MCF 10A (cell line): ENCODE measurements at regions not wholly inside any gene's neighbourhood (a gene's known extent, or its start where the extent isn't known, plus 50 kb on each side); places are given as distances from the start of the nearest gene placed in this dataset.
"Not testable (repeated sequence)": the region's sequence is repeated elsewhere in the genome, so short reads cannot be mapped to it uniquely, and the experiment has no call there.

Source experiments
- BruUV-seq: library from RNA; stranded (reverse); fragments of 400-500 nt; replicated peaks from 2 replicates; lab custom pipeline; 2021; lab: Mats Ljungman, UMichigan
- CTCF ChIA-PET: fragments of 300-600 bp; sonication (Branson Sonifier 250); formaldehyde crosslinking; extraction: SDS; loops from one replicate; lab custom pipeline; 2021; ENCODE audit warnings: antibody characterized with exemption, inconsistent platforms; lab: Yijun Ruan, JAX
- POLR2A ChIA-PET: fragments of 300-600, 350-650 bp; sonication (Branson Sonifier 250); formaldehyde crosslinking; extraction: SDS; loops from one replicate; lab custom pipeline; 2020; ENCODE audit warnings: antibody characterized with exemption, inconsistent platforms; lab: Yijun Ruan, JAX
- DNase-seq: peaks from one replicate; pipeline ENCODE4 v3.0.0-alpha.2; 2018; ENCODE audit not compliant: unreplicated experiment
- H3K27ac Mint-ChIP-seq: one replicate; pipeline ENCODE4 v1.8.0; 2022; ENCODE audit warnings: mild to moderate bottlenecking, low read depth, mixed read lengths; ENCODE audit not compliant: unreplicated experiment
- H3K27me3 Mint-ChIP-seq: one replicate; pipeline ENCODE4 v1.8.0; 2022; ENCODE audit warnings: mixed read lengths; ENCODE audit not compliant: insufficient read depth, unreplicated experiment
- H3K36me3 Mint-ChIP-seq: one replicate; pipeline ENCODE4 v1.8.0; 2022; ENCODE audit warnings: mild to moderate bottlenecking, moderate library complexity, mixed read lengths; ENCODE audit not compliant: insufficient read depth, unreplicated experiment
- H3K4me1 Mint-ChIP-seq: one replicate; pipeline ENCODE4 v1.8.0; 2022; ENCODE audit warnings: mixed read lengths; ENCODE audit not compliant: insufficient read depth, unreplicated experiment
- H3K4me3 Mint-ChIP-seq: one replicate; pipeline ENCODE4 v1.8.0; 2022; ENCODE audit warnings: mild to moderate bottlenecking, moderate library complexity, mixed read lengths; ENCODE audit not compliant: unreplicated experiment
- H3K9me3 Mint-ChIP-seq: one replicate; pipeline ENCODE4 v1.8.0; 2022; ENCODE audit warnings: mixed read lengths; ENCODE audit not compliant: unreplicated experiment
- CTCF ChIP-seq: fragments of 200-600 bp; IDR thresholded peaks from one replicate; pipeline ENCODE4 v1.8.0; 2022; ENCODE audit warnings: antibody characterized with exemption, mild to moderate bottlenecking; ENCODE audit not compliant: unreplicated experiment
- intact Hi-C: fragments of 100-400 bp; cut with micrococcal nuclease; formaldehyde crosslinking; loops from 2 replicates; pipeline ENCODE4 v1.14.1; 2022

GRCh38 chr3:82586414-82586813 is 825.0 kb upstream of the GBE1 start:
- no peak overlapping the region for H3K27ac Mint-ChIP-seq
- POLR2A ChIA-PET = no interaction called here
- H3K36me3 Mint-ChIP-seq = no peaks in the 10 kb centered on the region
- no peaks in the 10 kb centered on the region for H3K4me1 Mint-ChIP-seq
- BruUV-seq = no TSS peak
- TF ChIP-seq CTCF = no peak
- no peaks in the 10 kb centered on the region for H3K9me3 Mint-ChIP-seq
- no peaks in the 10 kb centered on the region for H3K27me3 Mint-ChIP-seq
- CTCF ChIA-PET = no interaction called here
- no peak for DNase-seq
- intact Hi-C loops = no loop called here
- H3K4me3 Mint-ChIP-seq = no peak overlapping the region

- CTCF ChIA-PET, H3K27me3 Mint-ChIP-seq, H3K36me3 Mint-ChIP-seq, H3K4me1 Mint-ChIP-seq, BruUV-seq, H3K27ac Mint-ChIP-seq, H3K9me3 Mint-ChIP-seq, H3K4me3 Mint-ChIP-seq, POLR2A ChIA-PET, DNase-seq, intact Hi-C loops: not testable (repeated sequence)
These were observed 824.6 kb upstream of the GBE1 start for GRCh38 chr3:82586002-82586401.

- H3K27ac Mint-ChIP-seq, DNase-seq, intact Hi-C loops, H3K9me3 Mint-ChIP-seq, H3K36me3 Mint-ChIP-seq, BruUV-seq, H3K4me1 Mint-ChIP-seq, H3K27me3 Mint-ChIP-seq, CTCF ChIA-PET, POLR2A ChIA-PET, H3K4me3 Mint-ChIP-seq: not testable (repeated sequence)
These were observed 824.1 kb upstream of the GBE1 start for GRCh38 chr3:82585591-82585990.

GRCh38 chr3:82584861-82585260 is 823.4 kb upstream of the GBE1 start:
- H3K9me3 Mint-ChIP-seq, POLR2A ChIA-PET, H3K27me3 Mint-ChIP-seq, DNase-seq, BruUV-seq, H3K27ac Mint-ChIP-seq, H3K4me1 Mint-ChIP-seq, H3K4me3 Mint-ChIP-seq, CTCF ChIA-PET, H3K36me3 Mint-ChIP-seq, intact Hi-C loops: not testable (repeated sequence)

- H3K36me3 Mint-ChIP-seq, H3K4me3 Mint-ChIP-seq, H3K27ac Mint-ChIP-seq, POLR2A ChIA-PET, BruUV-seq, CTCF ChIA-PET, H3K27me3 Mint-ChIP-seq, DNase-seq, intact Hi-C loops, H3K9me3 Mint-ChIP-seq, H3K4me1 Mint-ChIP-seq: not testable (repeated sequence)
These were observed 823.0 kb upstream of the GBE1 start for GRCh38 chr3:82584415-82584814.

GRCh38 chr3:82581350-82581749 is 819.9 kb upstream of the GBE1 start:
- TF ChIP-seq CTCF = no peak
- Mint-ChIP-seq H3K36me3 (no peaks in the 10 kb centered on the region), H3K4me3 (no peak overlapping the region), H3K27me3 (no peaks in the 10 kb centered on the region), H3K27ac (no peak overlapping the region), H3K4me1 (no peaks in the 10 kb centered on the region), H3K9me3 (no peaks in the 10 kb centered on the region)
- ChIA-PET POLR2A (no interaction called here), CTCF (no interaction called here)
- BruUV-seq = no TSS peak
- no peak for DNase-seq
- intact Hi-C loops = no loop called here
